NB4 (cell line): ENCODE measurements at regions not wholly inside any gene's neighbourhood (a gene's known extent, or its start where the extent isn't known, plus 50 kb on each side); places are given as distances from the start of the nearest gene placed in this dataset.

Experiments used
- POLR2A ChIP-seq: IDR thresholded peaks from 2 replicates; pipeline ENCODE4 v1.6.1; 2011; ENCODE audit warnings: mild to moderate bottlenecking; ENCODE audit not compliant: insufficient read length; ENCODE audit errors: extremely low read depth
- TF ChIP-seq, protein P1 (sequence below): IDR thresholded peaks from one replicate; pipeline ENCODE4 v1.5.1; 2012; ENCODE audit warnings: low read depth, low read length

GRCh38 chr3:61452535-61453090 is 108.8 kb upstream of the PTPRG start:
- TF ChIP-seq, protein P1, sequence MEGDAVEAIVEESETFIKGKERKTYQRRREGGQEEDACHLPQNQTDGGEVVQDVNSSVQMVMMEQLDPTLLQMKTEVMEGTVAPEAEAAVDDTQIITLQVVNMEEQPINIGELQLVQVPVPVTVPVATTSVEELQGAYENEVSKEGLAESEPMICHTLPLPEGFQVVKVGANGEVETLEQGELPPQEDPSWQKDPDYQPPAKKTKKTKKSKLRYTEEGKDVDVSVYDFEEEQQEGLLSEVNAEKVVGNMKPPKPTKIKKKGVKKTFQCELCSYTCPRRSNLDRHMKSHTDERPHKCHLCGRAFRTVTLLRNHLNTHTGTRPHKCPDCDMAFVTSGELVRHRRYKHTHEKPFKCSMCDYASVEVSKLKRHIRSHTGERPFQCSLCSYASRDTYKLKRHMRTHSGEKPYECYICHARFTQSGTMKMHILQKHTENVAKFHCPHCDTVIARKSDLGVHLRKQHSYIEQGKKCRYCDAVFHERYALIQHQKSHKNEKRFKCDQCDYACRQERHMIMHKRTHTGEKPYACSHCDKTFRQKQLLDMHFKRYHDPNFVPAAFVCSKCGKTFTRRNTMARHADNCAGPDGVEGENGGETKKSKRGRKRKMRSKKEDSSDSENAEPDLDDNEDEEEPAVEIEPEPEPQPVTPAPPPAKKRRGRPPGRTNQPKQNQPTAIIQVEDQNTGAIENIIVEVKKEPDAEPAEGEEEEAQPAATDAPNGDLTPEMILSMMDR: no peak
- no peak for TF ChIP-seq POLR2A
